ENCODE measurements at regions not wholly inside any gene's neighbourhood (a gene's known extent, or its start where the extent isn't known, plus 50 kb on each side); places are given as distances from the start of the nearest gene placed in this dataset.
"Not testable (repeated sequence)": the region's sequence is repeated elsewhere in the genome, so short reads cannot be mapped to it uniquely, and the experiment has no call there.

DNA sequence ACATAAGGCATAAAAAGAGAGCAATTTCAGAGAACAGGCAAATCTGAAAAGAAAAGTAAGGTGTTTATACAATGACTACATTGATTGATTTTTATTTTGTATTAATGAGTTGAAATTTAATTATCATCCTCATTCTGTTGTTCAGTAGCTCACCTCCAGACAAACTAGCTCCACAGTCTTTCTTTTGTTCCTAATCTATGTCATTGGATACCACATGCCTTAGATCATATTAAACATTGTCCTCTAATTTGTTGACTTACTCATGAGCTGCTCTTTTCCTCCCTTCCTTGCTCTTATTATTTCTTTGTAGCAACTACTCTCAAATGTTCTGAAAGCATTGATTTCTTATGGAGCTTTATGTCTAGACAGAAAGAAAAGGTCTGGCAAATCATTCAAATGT lies 185.5 kb upstream of the ZSWIM2 start:
- H3K36me3 Mint-ChIP-seq (ENCODE audit: unreplicated experiment) = no peaks in the 10 kb centered on the region
- H3K9me3 Mint-ChIP-seq (ENCODE audit: unreplicated experiment) = no peaks in the 10 kb centered on the region
- TF ChIP-seq, protein P1, sequence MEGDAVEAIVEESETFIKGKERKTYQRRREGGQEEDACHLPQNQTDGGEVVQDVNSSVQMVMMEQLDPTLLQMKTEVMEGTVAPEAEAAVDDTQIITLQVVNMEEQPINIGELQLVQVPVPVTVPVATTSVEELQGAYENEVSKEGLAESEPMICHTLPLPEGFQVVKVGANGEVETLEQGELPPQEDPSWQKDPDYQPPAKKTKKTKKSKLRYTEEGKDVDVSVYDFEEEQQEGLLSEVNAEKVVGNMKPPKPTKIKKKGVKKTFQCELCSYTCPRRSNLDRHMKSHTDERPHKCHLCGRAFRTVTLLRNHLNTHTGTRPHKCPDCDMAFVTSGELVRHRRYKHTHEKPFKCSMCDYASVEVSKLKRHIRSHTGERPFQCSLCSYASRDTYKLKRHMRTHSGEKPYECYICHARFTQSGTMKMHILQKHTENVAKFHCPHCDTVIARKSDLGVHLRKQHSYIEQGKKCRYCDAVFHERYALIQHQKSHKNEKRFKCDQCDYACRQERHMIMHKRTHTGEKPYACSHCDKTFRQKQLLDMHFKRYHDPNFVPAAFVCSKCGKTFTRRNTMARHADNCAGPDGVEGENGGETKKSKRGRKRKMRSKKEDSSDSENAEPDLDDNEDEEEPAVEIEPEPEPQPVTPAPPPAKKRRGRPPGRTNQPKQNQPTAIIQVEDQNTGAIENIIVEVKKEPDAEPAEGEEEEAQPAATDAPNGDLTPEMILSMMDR (IDR thresholded peaks at IDR 0.05; ENCODE audit: partially characterized antibody, unreplicated experiment) = no peak
- H3K27me3 Mint-ChIP-seq (ENCODE audit: unreplicated experiment) = no peaks in the 10 kb centered on the region
- no peak overlapping the region for H3K27ac Mint-ChIP-seq (ENCODE audit: unreplicated experiment)
- H3K4me1 Mint-ChIP-seq (ENCODE audit: low read depth, unreplicated experiment) = no peaks in the 10 kb centered on the region
- no peak for DNase-seq
- no peak overlapping the region for H3K4me3 Mint-ChIP-seq (ENCODE audit: unreplicated experiment)

DNA sequence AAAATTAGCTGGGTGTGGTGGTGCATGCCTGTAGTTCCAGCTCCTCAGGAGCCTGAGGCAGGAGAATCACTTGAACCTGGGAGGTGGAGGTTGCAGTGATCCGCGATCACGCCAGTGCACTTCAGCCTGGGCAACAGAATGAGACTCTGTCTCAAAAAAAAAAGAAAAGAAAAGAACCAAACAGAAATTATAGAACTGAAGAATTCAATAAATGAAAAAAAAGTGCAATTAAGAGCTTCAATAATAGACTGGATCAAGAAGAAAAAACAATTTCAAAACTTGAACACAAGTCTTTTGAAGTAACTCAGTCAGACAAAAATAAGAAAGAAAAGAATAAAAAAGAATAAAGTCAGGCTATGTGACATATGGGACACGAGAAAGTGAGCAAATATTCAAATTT lies 175.8 kb upstream of the ZSWIM2 start:
- H3K27ac Mint-ChIP-seq (ENCODE audit: unreplicated experiment) = no peak overlapping the region
- no peaks in the 10 kb centered on the region for H3K27me3 Mint-ChIP-seq (ENCODE audit: unreplicated experiment)
- H3K4me1 Mint-ChIP-seq (ENCODE audit: low read depth, unreplicated experiment) = no peaks in the 10 kb centered on the region
- TF ChIP-seq, protein P1 (IDR thresholded peaks at IDR 0.05; ENCODE audit: partially characterized antibody, unreplicated experiment) = no peak
- H3K9me3 Mint-ChIP-seq (ENCODE audit: unreplicated experiment) = peaks cover 2% of the 10 kb centered on the region
- H3K36me3 Mint-ChIP-seq (ENCODE audit: unreplicated experiment) = peaks cover 30% of the 10 kb centered on the region
- DNase-seq = no peak
- no peak overlapping the region for H3K4me3 Mint-ChIP-seq (ENCODE audit: unreplicated experiment)

DNA sequence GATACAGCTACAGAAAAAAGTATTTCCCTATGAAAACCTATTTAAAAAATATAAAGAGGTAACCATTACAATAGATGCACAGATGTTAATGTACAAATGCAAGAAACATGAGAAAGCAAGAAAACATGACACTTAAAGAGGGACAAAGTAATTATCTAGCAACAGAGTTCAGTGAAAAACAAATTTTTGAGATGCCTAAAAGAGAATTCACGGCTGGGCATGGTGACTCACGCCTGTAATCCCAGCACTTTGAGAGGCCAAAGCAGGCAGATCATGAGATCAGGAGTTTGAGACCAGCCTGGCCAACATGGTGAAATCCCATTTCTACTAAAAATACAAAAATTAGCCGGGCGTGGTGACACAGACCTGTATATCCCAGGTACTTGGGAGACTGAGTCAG lies 175.0 kb upstream of the ZSWIM2 start:
- H3K9me3 Mint-ChIP-seq (ENCODE audit: unreplicated experiment); DNase-seq; H3K4me1 Mint-ChIP-seq (ENCODE audit: low read depth, unreplicated experiment); H3K4me3 Mint-ChIP-seq (ENCODE audit: unreplicated experiment); H3K27ac Mint-ChIP-seq (ENCODE audit: unreplicated experiment); H3K27me3 Mint-ChIP-seq (ENCODE audit: unreplicated experiment): not testable (repeated sequence)
- peaks cover 30% of the 10 kb centered on the region for H3K36me3 Mint-ChIP-seq (ENCODE audit: unreplicated experiment)

- Mint-ChIP-seq H3K27me3 (ENCODE audit: unreplicated experiment) (peaks cover 2% of the 10 kb centered on the region), H3K4me1 (ENCODE audit: low read depth, unreplicated experiment) (peaks cover 5% of the 10 kb centered on the region), H3K27ac (ENCODE audit: unreplicated experiment) (peak overlapping the region; percentile 4), H3K4me3 (ENCODE audit: unreplicated experiment) (no peak overlapping the region), H3K9me3 (ENCODE audit: unreplicated experiment) (peaks cover 2% of the 10 kb centered on the region), H3K36me3 (ENCODE audit: unreplicated experiment) (peaks cover 10% of the 10 kb centered on the region)
- TF ChIP-seq, protein P1 (IDR thresholded peaks at IDR 0.05; ENCODE audit: partially characterized antibody, unreplicated experiment) = no peak
- no peak for DNase-seq
Measured at GRCh38 chr2:187017438-187017837, 168.5 kb upstream of the ZSWIM2 start.

DNA sequence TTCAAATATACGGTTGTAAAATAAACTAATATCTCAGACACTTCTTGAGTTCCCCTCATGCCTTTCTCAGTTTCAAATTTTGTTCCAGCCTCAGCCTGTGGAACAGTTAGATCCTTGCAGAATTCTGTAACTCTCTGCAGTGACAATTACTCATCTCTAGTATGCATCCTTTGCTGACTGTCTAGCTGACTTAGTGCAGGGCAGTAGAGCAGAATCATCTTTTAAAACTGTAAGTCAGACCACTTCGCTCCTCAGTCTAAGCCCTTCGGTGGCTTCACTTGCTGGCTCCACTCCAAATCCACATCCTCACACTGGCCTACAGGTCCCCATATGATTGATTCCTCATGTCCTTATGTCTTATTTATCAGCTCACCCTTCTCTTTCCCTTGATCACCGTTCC lies 164.1 kb upstream of the ZSWIM2 start:
- Mint-ChIP-seq H3K9me3 (ENCODE audit: unreplicated experiment) (peaks cover 2% of the 10 kb centered on the region), H3K4me3 (ENCODE audit: unreplicated experiment) (no peak overlapping the region), H3K27ac (ENCODE audit: unreplicated experiment) (no peak overlapping the region), H3K27me3 (ENCODE audit: unreplicated experiment) (peaks cover 2% of the 10 kb centered on the region), H3K4me1 (ENCODE audit: low read depth, unreplicated experiment) (peaks cover 5% of the 10 kb centered on the region), H3K36me3 (ENCODE audit: unreplicated experiment) (peaks cover 4% of the 10 kb centered on the region)
- TF ChIP-seq, protein P1 (IDR thresholded peaks at IDR 0.05; ENCODE audit: partially characterized antibody, unreplicated experiment) = no peak
- no peak for DNase-seq
